LNCAP (cell line): ENCODE measurements at regions not wholly inside any gene's neighbourhood (a gene's known extent, or its start where the extent isn't known, plus 50 kb on each side); places are given as distances from the start of the nearest gene placed in this dataset.

Source experiments
- CTCF ChIP-seq: fragments of 450-650 bp; IDR thresholded peaks from 2 replicates; pipeline ENCODE4 v1.5.1; 2017; ENCODE audit warnings: mild to moderate bottlenecking

GRCh38 chr13:50437252-50437651 is 406.2 kb downstream of the DLEU7 start:
- TF ChIP-seq CTCF, result no peak

- TF ChIP-seq CTCF, result no peak
Measured at GRCh38 chr13:50438351-50438750, 405.1 kb downstream of the DLEU7 start.

DNA sequence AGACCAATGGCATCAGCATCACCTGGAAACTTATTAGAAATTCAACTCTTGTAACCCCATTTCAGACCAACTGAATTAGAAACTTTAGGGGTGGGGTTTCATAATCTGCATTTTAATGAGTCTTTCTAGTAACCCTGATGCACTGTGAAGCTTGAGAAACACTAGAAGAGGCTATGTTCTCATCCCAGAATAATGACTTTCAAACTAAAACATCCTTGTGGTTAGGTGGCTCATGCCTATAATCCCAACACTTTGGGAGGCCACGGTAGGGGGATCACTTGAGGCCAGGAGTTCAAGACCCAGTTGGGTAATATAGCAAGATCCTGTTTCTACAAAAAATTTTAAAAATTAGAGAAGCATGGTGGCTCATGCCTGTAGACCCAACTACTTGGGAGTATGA is 402.4 kb downstream of the DLEU7 start:
- TF ChIP-seq CTCF, result no peak

DNA sequence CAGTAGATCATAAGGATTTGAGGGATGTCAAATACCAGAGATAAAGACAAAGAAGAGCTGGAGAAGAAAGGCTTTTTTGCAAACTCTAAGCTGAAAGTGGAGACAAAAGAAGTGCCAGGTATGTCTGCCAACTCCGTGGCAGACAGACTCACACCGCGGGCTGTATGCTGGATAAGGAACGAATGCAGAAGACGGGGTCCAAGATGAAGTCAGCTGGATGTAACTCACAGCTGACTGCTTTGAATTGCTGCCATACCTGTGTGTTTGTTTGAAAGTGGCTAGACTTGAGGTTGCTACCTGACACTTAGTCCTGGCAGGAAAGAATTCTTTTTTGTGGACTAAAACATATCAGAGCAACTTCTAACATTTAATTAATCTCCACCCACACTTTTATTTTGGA is 398.8 kb downstream of the DLEU7 start:
- TF ChIP-seq CTCF, result no peak

DNA sequence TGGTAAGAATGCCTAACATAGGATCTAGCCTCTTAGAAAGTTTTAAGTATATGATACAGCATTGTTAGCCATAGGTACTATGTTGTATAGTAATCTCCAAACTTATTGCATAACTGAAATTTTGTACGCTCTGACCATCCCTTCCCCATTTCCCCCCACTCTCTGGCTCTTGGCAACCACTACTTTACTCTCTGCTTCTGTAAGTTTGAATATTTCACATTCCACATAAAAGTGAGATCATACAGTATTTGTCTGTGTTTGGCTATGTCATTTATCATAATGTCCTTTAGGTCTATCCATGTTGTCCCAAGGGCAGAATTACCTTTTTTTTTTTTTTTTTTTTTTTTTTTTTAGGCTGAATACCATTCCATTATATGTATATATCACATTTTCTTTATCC is 396.9 kb downstream of the DLEU7 start:
- TF ChIP-seq CTCF, result no peak

GRCh38 chr13:50448535-50448998 is 394.9 kb downstream of the DLEU7 start:
- no peak for TF ChIP-seq CTCF

GRCh38 chr13:50449465-50449864 is 394.0 kb downstream of the DLEU7 start:
- no peak for TF ChIP-seq CTCF

DNA sequence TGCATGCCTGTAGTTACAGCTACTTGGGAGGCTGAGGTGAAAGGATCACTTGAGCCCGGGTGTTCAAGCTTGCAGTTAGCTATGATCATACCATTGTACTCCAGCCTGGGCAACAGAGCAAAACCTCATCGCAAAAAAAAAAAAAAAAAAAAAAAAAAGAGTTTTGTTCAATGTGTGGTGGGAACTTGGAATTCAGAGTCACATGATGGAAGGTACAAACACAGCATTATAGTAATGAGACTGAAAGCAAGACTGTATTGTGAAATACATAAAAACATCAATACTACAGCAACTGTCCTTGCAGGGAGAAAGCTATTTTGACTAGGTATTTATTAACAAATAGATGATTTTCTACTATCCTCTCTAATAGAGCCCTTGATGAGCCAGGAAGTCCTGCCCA is 393.2 kb downstream of the DLEU7 start:
- TF ChIP-seq CTCF, result no peak
